Activated CD4-positive, alpha-beta memory T cell treated with anti-CD3 and anti-CD28 coated beads, Interleukin-2, amount 10 ng/mL, durations not matched to agents 7 days and 5 days (primary cell): ENCODE measurements at regions not wholly inside any gene's neighbourhood (a gene's known extent, or its start where the extent isn't known, plus 50 kb on each side); places are given as distances from the start of the nearest gene placed in this dataset.

ENCODE experiments used
- CTCF ChIA-PET: fragments of 350-600 bp; sonication (Branson Sonifier 250); formaldehyde crosslinking; loops from one replicate; lab custom pipeline; 2021; ENCODE audit warnings: antibody characterized with exemption, inconsistent platforms; lab: Charles Lee
- POLR2A ChIA-PET: fragments of 350-600 bp; sonication (Branson Sonifier 250); formaldehyde crosslinking; loops from one replicate; lab custom pipeline; 2021; ENCODE audit warnings: antibody characterized with exemption; lab: Charles Lee
- DNase-seq: peaks from one replicate; pipeline ENCODE4 v3.0.0-alpha.2; 2020
- H3K27ac Mint-ChIP-seq: one replicate; pipeline ENCODE4 v1.8.0; 2021; ENCODE audit warnings: mild to moderate bottlenecking, mixed read lengths
- H3K27me3 Mint-ChIP-seq: one replicate; pipeline ENCODE4 v1.8.0; 2021; ENCODE audit warnings: mixed read lengths
- H3K36me3 Mint-ChIP-seq: one replicate; pipeline ENCODE4 v1.8.0; 2021; ENCODE audit warnings: low read depth, mixed read lengths
- H3K4me1 Mint-ChIP-seq: one replicate; pipeline ENCODE4 v1.8.0; 2021; ENCODE audit warnings: mixed read lengths
- H3K4me3 Mint-ChIP-seq: one replicate; pipeline ENCODE4 v1.8.0; 2021; ENCODE audit warnings: mild to moderate bottlenecking, mixed read lengths
- H3K9me3 Mint-ChIP-seq: one replicate; pipeline ENCODE4 v1.8.0; 2021; ENCODE audit warnings: mixed read lengths

DNA sequence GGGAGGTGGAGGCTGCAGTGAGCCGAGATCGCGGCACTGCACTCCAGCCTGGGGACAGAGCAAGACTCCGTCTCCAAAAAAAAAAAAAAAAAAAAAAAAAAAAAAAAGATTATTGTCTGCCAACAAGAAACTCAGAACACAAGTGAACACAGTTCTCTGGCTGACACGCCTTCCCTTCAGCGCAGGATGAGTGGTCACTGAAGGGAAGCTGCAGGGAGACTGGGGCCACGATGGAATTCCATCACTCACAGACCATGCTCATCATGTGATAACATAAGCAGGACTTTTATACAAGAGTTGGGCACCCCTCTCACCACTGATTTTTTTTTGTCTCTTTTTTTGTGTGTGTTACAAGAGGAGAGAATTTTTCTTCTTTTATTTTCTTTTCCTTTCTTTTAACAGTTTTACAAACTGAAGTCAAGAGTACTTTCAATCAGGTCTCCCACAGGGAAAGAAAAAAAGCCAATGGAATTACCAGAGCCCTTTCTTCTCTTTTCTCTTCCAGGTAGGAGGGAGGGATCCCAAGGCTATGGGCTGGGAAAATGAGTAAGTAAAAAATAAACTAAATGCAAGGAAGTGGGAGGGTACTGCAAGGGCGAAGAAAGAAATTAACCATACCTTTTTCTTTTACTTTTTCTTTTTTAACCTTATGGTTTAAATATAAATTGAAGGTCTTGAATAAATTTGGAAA lies 435.6 kb downstream of the GPM6A start:
- Mint-ChIP-seq H3K36me3 (no peaks in the 10 kb centered on the region), H3K4me1 (no peaks in the 10 kb centered on the region)
- no peak for DNase-seq

DNA sequence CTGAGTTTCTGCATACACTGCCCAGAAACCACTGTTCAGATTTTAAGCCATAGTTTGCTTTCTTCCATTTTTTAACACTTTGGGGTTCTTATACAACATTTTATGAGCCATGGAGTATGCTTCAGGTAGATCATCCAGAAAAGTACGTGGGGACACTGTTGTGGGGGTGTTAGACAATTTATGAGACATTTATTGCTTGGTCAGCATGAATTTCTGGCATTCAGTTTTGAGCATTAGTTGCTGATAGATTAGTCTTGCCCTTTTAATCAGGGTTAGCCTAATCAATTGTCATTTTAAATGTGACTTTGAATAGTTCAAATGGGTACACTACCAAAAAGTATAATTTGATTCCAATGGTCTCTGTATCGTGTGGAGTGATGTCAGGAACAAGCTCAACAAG lies 434.9 kb downstream of the GPM6A start:
- POLR2A ChIA-PET, result no interaction called here

More for the DNA sequence above, 435.6 kb downstream of the GPM6A start:
- Mint-ChIP-seq H3K27ac (no peak overlapping the region), H3K9me3 (no peaks in the 10 kb centered on the region), H3K4me3 (no peak overlapping the region), H3K27me3 (no peaks in the 10 kb centered on the region)
- ChIA-PET CTCF (no interaction called here), POLR2A (no interaction called here)

DNA sequence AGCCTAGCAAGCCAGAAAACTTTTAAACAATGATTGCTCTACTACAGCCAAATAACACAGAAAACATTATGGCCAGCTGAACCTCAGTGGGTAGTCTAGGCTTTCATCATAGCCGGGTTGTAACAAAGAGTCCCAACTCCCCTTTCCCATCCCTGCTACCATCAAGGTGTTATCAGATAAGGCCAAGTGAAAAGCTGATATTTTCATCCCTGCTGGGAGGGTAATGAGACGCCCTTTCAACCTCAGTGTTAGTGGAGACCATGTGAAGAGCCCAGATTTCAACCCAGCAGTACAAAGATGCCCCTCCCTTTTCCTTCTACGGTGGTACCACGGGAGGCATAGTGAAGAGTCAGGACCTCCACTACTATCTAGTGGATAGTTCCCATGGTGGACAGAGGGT lies 433.7 kb downstream of the GPM6A start:
- CTCF ChIA-PET, result no interaction called here
- Mint-ChIP-seq H3K4me1 (no peaks in the 10 kb centered on the region), H3K27ac (no peak overlapping the region), H3K9me3 (no peaks in the 10 kb centered on the region), H3K36me3 (no peaks in the 10 kb centered on the region), H3K4me3 (no peak overlapping the region), H3K27me3 (no peaks in the 10 kb centered on the region)
- no peak for DNase-seq
- POLR2A ChIA-PET, result no interaction called here

More for the DNA sequence above, 434.9 kb downstream of the GPM6A start:
- Mint-ChIP-seq H3K27ac (no peak overlapping the region), H3K4me1 (no peaks in the 10 kb centered on the region), H3K36me3 (no peaks in the 10 kb centered on the region), H3K9me3 (no peaks in the 10 kb centered on the region), H3K4me3 (no peak overlapping the region), H3K27me3 (no peaks in the 10 kb centered on the region)
- CTCF ChIA-PET, result no interaction called here
- DNase-seq, result no peak

DNA sequence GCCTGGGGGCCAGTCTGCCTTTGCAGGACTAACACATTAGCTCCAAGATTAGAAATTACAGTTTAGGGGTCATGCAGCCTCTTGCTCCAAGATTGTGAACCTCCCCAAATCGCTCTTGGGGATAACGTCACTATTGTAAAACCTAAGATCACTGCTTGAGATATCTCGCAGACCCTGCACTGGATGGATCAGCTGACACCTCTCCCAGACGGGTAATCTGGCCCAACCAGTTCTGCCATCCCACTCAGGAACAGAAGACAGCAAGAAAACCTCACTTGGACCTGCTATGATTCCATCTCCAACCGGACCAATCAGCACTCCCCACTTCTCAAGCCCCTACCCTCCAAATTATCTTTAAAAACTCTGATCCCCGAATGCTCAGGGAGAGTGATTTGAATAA lies 431.2 kb downstream of the GPM6A start:
- Mint-ChIP-seq H3K4me3 (no peak overlapping the region), H3K27me3 (no peaks in the 10 kb centered on the region), H3K4me1 (no peaks in the 10 kb centered on the region), H3K9me3 (no peaks in the 10 kb centered on the region), H3K27ac (no peak overlapping the region), H3K36me3 (no peaks in the 10 kb centered on the region)
- ChIA-PET POLR2A (no interaction called here), CTCF (no interaction called here)
- no peak for DNase-seq

DNA sequence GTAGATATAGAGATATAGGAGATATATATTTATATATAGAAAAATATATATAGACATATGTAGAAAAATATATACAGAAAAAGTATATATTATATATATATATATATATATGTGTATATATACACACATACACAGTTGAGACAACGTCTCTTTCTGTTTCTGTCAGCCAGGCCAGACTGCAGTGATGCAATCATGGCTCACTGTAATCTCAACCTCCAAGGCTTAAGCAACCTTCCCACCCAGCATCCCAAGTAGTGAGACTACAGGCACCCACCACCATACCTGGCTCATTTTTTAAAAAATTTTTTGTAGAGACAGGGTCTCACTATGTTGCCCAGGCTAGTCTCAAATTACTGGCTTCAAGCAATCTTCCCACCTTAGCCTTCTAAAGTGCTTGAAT lies 426.3 kb downstream of the GPM6A start:
- CTCF ChIA-PET, result no interaction called here
- Mint-ChIP-seq H3K27me3 (no peaks in the 10 kb centered on the region), H3K4me1 (no peaks in the 10 kb centered on the region), H3K27ac (no peak overlapping the region), H3K36me3 (no peaks in the 10 kb centered on the region), H3K9me3 (peaks cover 13% of the 10 kb centered on the region), H3K4me3 (no peak overlapping the region)
- DNase-seq, result no peak
- POLR2A ChIA-PET, result no interaction called here

DNA sequence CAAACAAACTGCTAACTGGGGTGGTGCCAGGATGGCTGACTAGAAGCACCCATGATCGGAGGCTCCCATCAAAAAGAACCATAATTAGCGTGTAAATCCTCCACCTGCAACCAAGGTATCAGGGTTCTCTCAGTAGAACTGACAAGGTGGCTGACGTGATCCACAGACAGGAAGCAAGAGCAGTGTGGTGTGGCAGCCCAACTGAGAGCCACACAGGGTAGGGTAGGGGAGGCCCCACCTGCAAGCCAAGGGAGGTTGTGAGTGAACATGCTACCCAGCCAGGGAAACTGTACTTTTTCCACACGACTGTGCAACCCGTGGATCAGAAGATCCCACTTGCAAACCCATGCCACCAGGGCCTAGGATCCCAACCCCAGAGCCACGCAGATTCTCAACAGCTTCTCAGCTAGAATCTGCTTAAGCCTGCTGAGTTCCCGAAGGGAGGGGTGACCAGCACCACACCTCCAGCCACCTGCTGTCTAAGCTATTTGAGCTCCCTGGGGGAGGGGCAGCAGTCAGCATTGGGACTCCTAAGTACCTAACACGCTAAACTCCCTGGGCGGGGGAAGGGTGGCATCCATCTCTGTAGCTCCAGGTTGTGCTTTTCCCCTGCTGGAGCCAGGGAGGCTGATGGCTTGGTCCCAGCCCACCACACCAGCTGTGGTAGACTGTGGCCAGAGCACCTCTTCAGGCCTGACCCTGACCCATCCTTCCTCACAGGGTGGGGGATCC lies 425.1 kb downstream of the GPM6A start:
- H3K4me3 Mint-ChIP-seq, result no peak overlapping the region
- CTCF ChIA-PET, result no interaction called here
- H3K36me3 Mint-ChIP-seq, result no peaks in the 10 kb centered on the region
- DNase-seq, result no peak
- no peak overlapping the region for H3K27ac Mint-ChIP-seq
- no peaks in the 10 kb centered on the region for H3K27me3 Mint-ChIP-seq
- H3K9me3 Mint-ChIP-seq, result peaks cover 13% of the 10 kb centered on the region
- no peaks in the 10 kb centered on the region for H3K4me1 Mint-ChIP-seq
- POLR2A ChIA-PET, result no interaction called here

DNA sequence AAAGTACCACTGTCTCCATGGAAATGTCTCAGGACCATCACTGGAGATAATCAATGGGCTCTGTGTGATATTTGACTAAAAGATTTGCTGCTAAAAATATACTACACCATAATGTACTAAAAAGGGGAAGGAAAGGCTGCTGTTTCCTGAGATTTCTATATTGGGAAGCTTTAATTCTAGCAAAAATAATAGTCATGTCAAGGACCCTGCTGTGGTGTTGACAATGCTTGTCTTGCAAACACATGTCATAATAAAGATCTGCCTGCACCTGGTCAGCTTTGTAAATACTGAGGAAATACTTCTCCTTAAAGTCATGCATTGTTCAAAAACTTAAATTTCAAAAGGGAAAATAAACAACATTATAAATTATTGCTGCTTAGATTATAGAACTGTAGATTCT lies 417.9 kb downstream of the GPM6A start:
- CTCF ChIA-PET, result no interaction called here
- Mint-ChIP-seq H3K36me3 (no peaks in the 10 kb centered on the region), H3K27me3 (no peaks in the 10 kb centered on the region), H3K4me3 (no peak overlapping the region), H3K4me1 (no peaks in the 10 kb centered on the region), H3K9me3 (peaks cover 9% of the 10 kb centered on the region), H3K27ac (no peak overlapping the region)
- POLR2A ChIA-PET, result no interaction called here
- no peak for DNase-seq

DNA sequence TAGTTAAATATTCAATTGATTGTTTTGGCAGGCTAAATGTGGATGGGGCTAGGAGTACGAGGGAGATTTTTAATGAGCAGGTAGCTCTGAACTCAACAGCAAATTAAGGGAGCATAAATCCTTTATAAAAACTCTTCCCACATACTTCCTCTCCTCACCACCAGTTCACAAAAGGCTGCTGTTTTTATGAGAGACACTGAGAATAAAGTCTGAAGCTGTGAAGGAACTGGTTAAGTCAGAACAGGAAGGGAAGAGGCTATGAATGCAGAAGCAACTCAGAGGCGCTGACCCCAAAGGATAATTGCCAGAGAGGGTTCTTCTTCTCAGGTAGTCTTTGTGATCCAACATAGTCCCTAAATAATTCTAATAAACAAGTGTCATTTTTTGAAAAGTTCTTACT lies 406.1 kb downstream of the GPM6A start:
- Mint-ChIP-seq H3K4me3 (no peak overlapping the region), H3K4me1 (no peaks in the 10 kb centered on the region), H3K27me3 (no peaks in the 10 kb centered on the region), H3K27ac (no peak overlapping the region), H3K36me3 (no peaks in the 10 kb centered on the region), H3K9me3 (peaks cover 6% of the 10 kb centered on the region)
- DNase-seq, result no peak
- ChIA-PET CTCF (no interaction called here), POLR2A (no interaction called here)

DNA sequence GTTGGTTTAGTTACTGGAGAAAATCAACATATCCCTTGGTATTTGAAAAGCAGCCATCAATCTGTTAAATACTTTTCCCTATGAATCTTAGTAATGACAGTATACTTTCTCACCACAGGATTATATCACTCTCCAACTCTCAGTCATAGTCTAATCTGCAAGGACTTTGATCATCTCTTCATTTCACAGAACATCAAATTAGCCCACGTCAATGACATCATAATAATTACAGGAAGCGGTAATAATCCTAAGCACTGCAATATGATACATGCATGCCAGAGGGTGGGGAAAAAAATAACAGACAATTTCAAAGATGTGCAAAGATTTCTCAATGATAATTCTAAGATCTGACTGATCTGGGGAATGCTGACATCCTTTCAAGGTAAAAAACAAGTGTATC lies 404.1 kb downstream of the GPM6A start:
- no peak overlapping the region for H3K27ac Mint-ChIP-seq
- ChIA-PET POLR2A (no interaction called here), CTCF (no interaction called here)
- H3K36me3 Mint-ChIP-seq, result no peaks in the 10 kb centered on the region
- H3K4me1 Mint-ChIP-seq, result no peaks in the 10 kb centered on the region
- H3K27me3 Mint-ChIP-seq, result no peaks in the 10 kb centered on the region
- no peak overlapping the region for H3K4me3 Mint-ChIP-seq
- H3K9me3 Mint-ChIP-seq, result peaks cover 6% of the 10 kb centered on the region
- DNase-seq, result no peak

DNA sequence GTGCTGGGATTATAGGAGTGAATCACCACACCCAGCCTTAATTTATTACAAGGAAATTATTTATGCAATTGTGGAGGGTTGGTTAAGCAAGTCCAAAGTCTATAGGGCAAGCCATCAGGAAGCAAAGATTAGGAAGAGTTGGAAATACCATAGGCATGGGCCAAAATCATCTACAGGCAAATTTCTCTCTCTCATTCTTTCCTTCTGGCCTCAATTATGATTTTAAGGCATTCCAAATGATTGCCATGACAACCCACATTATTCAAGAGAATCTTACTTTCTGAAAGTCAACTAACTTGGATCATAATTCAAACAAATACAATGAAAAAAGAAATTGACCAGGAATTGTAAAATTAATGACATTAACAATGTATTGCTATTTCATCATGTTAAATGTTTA lies 400.8 kb downstream of the GPM6A start:
- CTCF ChIA-PET, result no interaction called here
- no peak for DNase-seq
- Mint-ChIP-seq H3K4me1 (no peaks in the 10 kb centered on the region), H3K9me3 (peaks cover 7% of the 10 kb centered on the region), H3K27ac (no peak overlapping the region), H3K4me3 (no peak overlapping the region), H3K27me3 (no peaks in the 10 kb centered on the region), H3K36me3 (no peaks in the 10 kb centered on the region)
- POLR2A ChIA-PET, result no interaction called here

DNA sequence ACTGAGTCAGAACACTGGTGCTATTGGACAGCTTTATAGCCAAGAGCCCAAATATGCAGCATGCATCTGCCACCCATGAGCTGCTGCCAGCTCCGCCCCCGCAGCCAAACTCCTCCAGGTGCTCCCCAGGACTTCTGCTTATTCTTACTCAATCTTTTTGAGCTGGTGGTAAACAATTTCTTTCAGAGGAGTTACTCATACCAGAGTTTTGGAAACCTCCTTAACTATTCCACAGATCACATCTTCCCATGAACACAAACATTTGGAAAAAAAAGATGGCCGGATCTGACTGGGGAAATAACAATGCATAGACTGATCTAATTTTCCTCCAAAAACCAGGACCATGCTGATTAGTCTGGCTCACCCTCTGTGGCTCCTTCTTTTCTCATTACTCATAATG lies 399.9 kb downstream of the GPM6A start:
- CTCF ChIA-PET, result no interaction called here
- DNase-seq, result no peak

DNA sequence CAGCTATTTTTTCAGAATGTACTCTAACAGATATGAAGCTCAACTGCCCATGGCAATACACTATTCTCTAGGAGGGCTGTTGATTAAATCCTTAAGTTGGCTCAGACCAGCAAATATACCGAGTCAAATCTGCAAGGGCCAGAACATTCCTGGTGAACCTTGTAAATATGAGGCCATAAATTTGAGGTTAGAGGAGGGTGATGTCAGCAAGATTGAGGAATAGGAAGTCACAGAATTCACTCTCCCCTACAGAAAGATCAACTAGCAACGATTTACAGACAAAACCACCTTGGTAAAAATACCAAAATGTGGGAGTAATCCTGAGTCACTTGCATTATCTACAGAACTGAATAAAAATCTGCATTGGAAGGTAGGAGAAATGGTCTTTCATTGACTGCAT lies 399.3 kb downstream of the GPM6A start:
- Mint-ChIP-seq H3K9me3 (peaks cover 7% of the 10 kb centered on the region), H3K27ac (no peak overlapping the region), H3K36me3 (no peaks in the 10 kb centered on the region), H3K4me3 (no peak overlapping the region), H3K4me1 (no peaks in the 10 kb centered on the region), H3K27me3 (no peaks in the 10 kb centered on the region)
- POLR2A ChIA-PET, result no interaction called here
- CTCF ChIA-PET, result no interaction called here
- DNase-seq, result no peak

More for the DNA sequence above, 399.9 kb downstream of the GPM6A start:
- H3K27me3 Mint-ChIP-seq, result no peaks in the 10 kb centered on the region
- H3K27ac Mint-ChIP-seq, result no peak overlapping the region
- H3K4me3 Mint-ChIP-seq, result no peak overlapping the region
- H3K36me3 Mint-ChIP-seq, result no peaks in the 10 kb centered on the region
- peaks cover 7% of the 10 kb centered on the region for H3K9me3 Mint-ChIP-seq
- no peaks in the 10 kb centered on the region for H3K4me1 Mint-ChIP-seq
- POLR2A ChIA-PET, result no interaction called here

DNA sequence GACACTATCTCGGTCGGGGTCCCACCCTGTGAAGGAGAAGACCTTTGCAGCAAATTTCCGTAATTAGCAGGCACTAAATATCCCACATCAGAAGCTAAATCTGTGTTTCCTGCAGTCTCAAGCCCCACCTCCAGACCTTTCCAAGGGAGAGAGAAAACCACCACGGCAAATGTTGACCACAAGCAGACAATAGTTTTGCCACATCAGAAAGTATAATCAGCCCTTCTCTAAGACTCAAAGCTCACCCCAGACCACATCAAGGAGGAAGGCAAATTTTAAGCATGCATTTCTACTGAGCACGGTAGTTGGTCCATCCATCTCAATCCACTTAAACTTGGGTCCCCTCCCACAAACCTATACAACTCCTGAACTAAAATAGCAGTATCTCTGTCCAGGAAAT lies 398.5 kb downstream of the GPM6A start:
- CTCF ChIA-PET, result no interaction called here
- Mint-ChIP-seq H3K9me3 (peaks cover 7% of the 10 kb centered on the region), H3K4me1 (no peaks in the 10 kb centered on the region), H3K36me3 (no peaks in the 10 kb centered on the region), H3K27me3 (no peaks in the 10 kb centered on the region), H3K27ac (no peak overlapping the region), H3K4me3 (no peak overlapping the region)
- DNase-seq, result no peak
- POLR2A ChIA-PET, result no interaction called here

DNA sequence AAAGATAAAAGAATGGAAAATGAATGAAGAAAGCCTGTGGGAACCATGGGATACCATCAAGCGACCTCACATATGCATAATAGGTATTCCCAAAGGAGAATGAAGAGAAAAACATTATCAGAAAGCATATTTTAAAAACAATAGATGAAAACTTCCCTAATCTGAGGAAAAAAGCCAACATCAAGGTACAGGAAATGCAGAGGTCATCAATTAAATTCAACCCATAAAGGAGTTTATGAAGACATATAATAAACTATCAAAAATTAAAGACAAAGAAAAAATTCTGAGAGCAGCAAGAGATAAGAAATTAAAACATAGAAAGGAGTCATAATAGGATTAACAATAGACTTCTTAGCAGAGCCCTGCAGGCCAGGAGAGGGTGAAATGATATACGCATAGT lies 397.5 kb downstream of the GPM6A start:
- Mint-ChIP-seq H3K27ac (no peak overlapping the region), H3K4me1 (no peaks in the 10 kb centered on the region), H3K9me3 (peaks cover 7% of the 10 kb centered on the region), H3K4me3 (no peak overlapping the region), H3K27me3 (no peaks in the 10 kb centered on the region), H3K36me3 (no peaks in the 10 kb centered on the region)
- no peak for DNase-seq
- POLR2A ChIA-PET, result no interaction called here
- CTCF ChIA-PET, result no interaction called here
